SK-N-MC (cell line): ENCODE measurements at regions not wholly inside any gene's neighbourhood (a gene's known extent, or its start where the extent isn't known, plus 50 kb on each side); places are given as distances from the start of the nearest gene placed in this dataset.

ENCODE experiments used
- DNase-seq: peaks from one replicate; pipeline ENCODE4 v3.0.0-alpha.2; 2011; ENCODE audit warnings: low read depth, low spot score
- H3K27ac ChIP-seq: fragments of 200-600 bp; sonication (generic); 2 replicates; pipeline ENCODE4 v1.5.1; 2016; ENCODE audit warnings: mixed run types
- H3K36me3 ChIP-seq: fragments of 200-600 bp; sonication (generic); 2 replicates; pipeline ENCODE4 v1.6.1; 2017; ENCODE audit warnings: antibody characterized with exemption, low read length, mixed read lengths; ENCODE audit not compliant: insufficient read depth
- H3K4me3 ChIP-seq: fragments of 200-600 bp; sonication (generic); 2 replicates; pipeline ENCODE4 v1.5.1; 2016
- H3K9ac ChIP-seq: fragments of 200-600 bp; sonication (generic); 2 replicates; pipeline ENCODE4 v1.8.0; 2017; ENCODE audit warnings: mixed run types, mixed read lengths; ENCODE audit not compliant: insufficient read length
- H3K9me3 ChIP-seq: fragments of 200-600 bp; sonication (generic); 2 replicates; pipeline ENCODE4 v1.6.1; 2017; ENCODE audit warnings: low read depth, mild to moderate bottlenecking, antibody characterized with exemption, low read length, moderate library complexity, mixed read lengths
- EZH2 ChIP-seq: fragments of 200-600 bp; sonication (generic); IDR thresholded peaks from one replicate; pipeline ENCODE4 v1.6.1; 2017; ENCODE audit warnings: antibody characterized with exemption
- FOXP2 ChIP-seq: optimal IDR thresholded peaks from 2 replicates; pipeline ENCODE3; 2011; ENCODE audit warnings: mild to moderate bottlenecking, moderate library complexity; ENCODE audit not compliant: insufficient read depth; ENCODE audit errors: extremely low read length, control extremely low read depth
- POLR2AphosphoS5 ChIP-seq: IDR thresholded peaks from 2 replicates; pipeline ENCODE4 v1.6.1; 2012; ENCODE audit warnings: mild to moderate bottlenecking, low read depth, low read length, borderline replicate concordance

- TF ChIP-seq FOXP2 (no peak), POLR2AphosphoS5 (no peak), EZH2 (no peak)
- Histone ChIP-seq H3K36me3 (no peaks in the 10 kb centered on the region), H3K9ac (no peak overlapping the region), H3K9me3 (no peaks in the 10 kb centered on the region), H3K27ac (no peak overlapping the region), H3K4me3 (no peak overlapping the region)
- DNase-seq: no peak
Observed at GRCh38 chr5:14048434-14048833, 94.7 kb upstream of the TRIO start.

- Histone ChIP-seq H3K4me3 (no peak overlapping the region), H3K9me3 (no peaks in the 10 kb centered on the region), H3K9ac (no peak overlapping the region), H3K36me3 (no peaks in the 10 kb centered on the region), H3K27ac (no peak overlapping the region)
- no peak for TF ChIP-seq EZH2
- TF ChIP-seq FOXP2: no peak
- no peak for TF ChIP-seq POLR2AphosphoS5
- no peak for DNase-seq
Observed at GRCh38 chr5:14041528-14042192, 97.2 kb upstream of the DNAH5 start.

GRCh38 chr5:14040542-14040941 lies 96.1 kb upstream of the DNAH5 start:
- Histone ChIP-seq H3K9ac (no peak overlapping the region), H3K36me3 (no peaks in the 10 kb centered on the region), H3K4me3 (no peak overlapping the region), H3K27ac (no peak overlapping the region), H3K9me3 (no peaks in the 10 kb centered on the region)
- DNase-seq: no peak
- TF ChIP-seq FOXP2 (no peak), POLR2AphosphoS5 (no peak), EZH2 (no peak)

GRCh38 chr5:14039576-14039975 lies 95.1 kb upstream of the DNAH5 start:
- no peaks in the 10 kb centered on the region for H3K9me3 ChIP-seq
- no peak for DNase-seq
- no peak overlapping the region for H3K9ac ChIP-seq
- H3K4me3 ChIP-seq: no peak overlapping the region
- H3K27ac ChIP-seq: no peak overlapping the region
- H3K36me3 ChIP-seq: no peaks in the 10 kb centered on the region
- TF ChIP-seq POLR2AphosphoS5 (no peak), FOXP2 (no peak), EZH2 (no peak)

GRCh38 chr5:14039063-14039462 lies 94.6 kb upstream of the DNAH5 start:
- no peak overlapping the region for H3K27ac ChIP-seq
- no peak for DNase-seq

GRCh38 chr5:14038341-14038959 lies 94.0 kb upstream of the DNAH5 start:
- H3K36me3 ChIP-seq: no peaks in the 10 kb centered on the region
- H3K27ac ChIP-seq: no peak overlapping the region
- H3K4me3 ChIP-seq: no peak overlapping the region
- TF ChIP-seq EZH2: no peak
- TF ChIP-seq FOXP2: no peak
- no peak for TF ChIP-seq POLR2AphosphoS5
- H3K9ac ChIP-seq: no peak overlapping the region
- no peaks in the 10 kb centered on the region for H3K9me3 ChIP-seq
- no peak for DNase-seq

More at GRCh38 chr5:14039063-14039462, 94.6 kb upstream of the DNAH5 start:
- Histone ChIP-seq H3K9ac (no peak overlapping the region), H3K36me3 (no peaks in the 10 kb centered on the region), H3K9me3 (no peaks in the 10 kb centered on the region), H3K4me3 (no peak overlapping the region)
- TF ChIP-seq FOXP2: no peak
- no peak for TF ChIP-seq POLR2AphosphoS5
- TF ChIP-seq EZH2: no peak

- H3K27ac ChIP-seq: no peak overlapping the region
- H3K9ac ChIP-seq: no peak overlapping the region
- no peak overlapping the region for H3K4me3 ChIP-seq
- no peaks in the 10 kb centered on the region for H3K9me3 ChIP-seq
- no peaks in the 10 kb centered on the region for H3K36me3 ChIP-seq
- no peak for DNase-seq
- no peak for TF ChIP-seq EZH2
- no peak for TF ChIP-seq FOXP2
- TF ChIP-seq POLR2AphosphoS5: no peak
Observed at GRCh38 chr5:14036947-14037346, 92.5 kb upstream of the DNAH5 start.

GRCh38 chr5:14036514-14036913 lies 92.0 kb upstream of the DNAH5 start:
- no peak for DNase-seq
- H3K9me3 ChIP-seq: no peaks in the 10 kb centered on the region
- H3K9ac ChIP-seq: no peak overlapping the region
- H3K36me3 ChIP-seq: no peaks in the 10 kb centered on the region
- TF ChIP-seq FOXP2 (no peak), EZH2 (no peak), POLR2AphosphoS5 (no peak)
- no peak overlapping the region for H3K27ac ChIP-seq
- H3K4me3 ChIP-seq: no peak overlapping the region
